B cell (primary cell): ENCODE measurements at regions not wholly inside any gene's neighbourhood (a gene's known extent, or its start where the extent isn't known, plus 50 kb on each side); places are given as distances from the start of the nearest gene placed in this dataset.

ENCODE experiments used
- ATAC-seq: fragments of 200-7000 bp; cut with Tn5 transposase; one replicate; pipeline ENCODE4 v1.10.0; 2021; ENCODE audit warnings: low read depth, mild to moderate bottlenecking, moderate number of reproducible peaks, moderate library complexity
- CTCF ChIA-PET: fragments of 350-600 bp; sonication (Branson Sonifier 250); formaldehyde crosslinking; loops from one replicate; lab custom pipeline; 2021; ENCODE audit warnings: antibody characterized with exemption, inconsistent platforms; lab: Charles Lee
- POLR2A ChIA-PET: fragments of 350-600 bp; sonication (Branson Sonifier 250); formaldehyde crosslinking; loops from one replicate; lab custom pipeline; 2021; ENCODE audit warnings: antibody characterized with exemption; lab: Charles Lee
- DNase-seq: peaks from one replicate; pipeline ENCODE4 v3.0.0; 2013
- H2AFZ ChIP-seq: 2 replicates; pipeline ENCODE4 v1.6.1; 2012; ENCODE audit warnings: mild to moderate bottlenecking, low read depth, low read length; ENCODE audit not compliant: insufficient read depth, poor library complexity, severe bottlenecking
- H3K27ac ChIP-seq, 2 donors: 1 replicate in 1 of 2; 2 replicates in 1 of 2; pipeline ENCODE4 v1.5.1; 2012 to 2013; ENCODE audit warnings: low read length in 2 of 2, mild to moderate bottlenecking in 2 of 2, moderate library complexity in 1 of 2
- H3K27me3 ChIP-seq, 4 experiments: fragments of 200-600 bp in 1 of 4; sonication (generic) in 1 of 4; replicated peaks in 1 of 4; 1 replicate in 2 of 4; 2 replicates in 2 of 4; pipeline versions ENCODE4 v1.6.1 to v1.7.0; 2013 to 2016; ENCODE audit warnings: low read length in 3 of 4, mild to moderate bottlenecking in 2 of 4, mixed read lengths in 1 of 4, moderate library complexity in 1 of 4; ENCODE audit not compliant: insufficient read depth in 4 of 4, control insufficient read depth in 3 of 4; ENCODE audit errors: control extremely low read depth in 1 of 4
- H3K36me3 ChIP-seq, 2 experiments: replicated peaks in 1 of 2; 1 replicate in 1 of 2; 2 replicates in 1 of 2; pipeline versions ENCODE4 v1.6.1 to v1.7.1; 2013; ENCODE audit warnings: low read length in 1 of 2; ENCODE audit not compliant: insufficient read depth in 2 of 2, control insufficient read depth in 1 of 2; ENCODE audit errors: control extremely low read depth in 1 of 2, extremely low read depth in 1 of 2
- H3K4me1 ChIP-seq, 2 donors: fragments of 200-600 bp in 1 of 2; sonication (generic) in 1 of 2; 1 replicate in 1 of 2; 2 replicates in 1 of 2; pipeline versions ENCODE4 v1.5.1 to v1.6.1; 2013 to 2017; ENCODE audit warnings: low read length in 2 of 2; ENCODE audit not compliant: control insufficient read depth in 2 of 2, insufficient read depth in 2 of 2
- H3K4me2 ChIP-seq: replicated peaks from 2 replicates; pipeline ENCODE3; 2012; ENCODE audit warnings: mild to moderate bottlenecking, low read depth, low read length; ENCODE audit not compliant: poor library complexity, severe bottlenecking
- H3K4me3 ChIP-seq, 5 experiments: fragments of 200-600 bp in 1 of 5; sonication (generic) in 1 of 5; 1 replicate in 3 of 5; 2 replicates in 2 of 5; pipeline versions ENCODE4 v1.5.1 to v1.7.0; 2011 to 2016; ENCODE audit warnings: low read length in 4 of 5, mild to moderate bottlenecking in 4 of 5, low read depth in 2 of 5, control low read depth in 1 of 5, moderate library complexity in 1 of 5; ENCODE audit not compliant: insufficient read depth in 1 of 5; ENCODE audit errors: control extremely low read depth in 1 of 5, extremely low read depth in 1 of 5
- H3K79me2 ChIP-seq: fragments of 200-600 bp; sonication (generic); one replicate; pipeline ENCODE4 v1.6.0; 2016; ENCODE audit warnings: low read length; ENCODE audit not compliant: control insufficient read depth, insufficient read depth
- H3K9ac ChIP-seq: fragments of 200-600 bp; sonication (generic); 2 replicates; pipeline ENCODE4 v1.6.1; 2017; ENCODE audit warnings: mild to moderate bottlenecking, low read length, moderate library complexity
- H3K9me3 ChIP-seq, 3 donors: one replicate each; pipeline versions ENCODE4 v1.6.1 to v1.7.1; 2013; ENCODE audit warnings: low read length in 2 of 3; ENCODE audit not compliant: control insufficient read depth in 2 of 3, insufficient read depth in 1 of 3; ENCODE audit errors: control extremely low read depth in 1 of 3
- H4K20me1 ChIP-seq: 2 replicates; pipeline ENCODE4 v1.6.0; 2012; ENCODE audit warnings: mild to moderate bottlenecking, low read length; ENCODE audit not compliant: insufficient read depth, control insufficient read depth, poor library complexity, severe bottlenecking
- H3K27ac Mint-ChIP-seq: one replicate; pipeline ENCODE4 v1.8.0; 2021; ENCODE audit warnings: mixed read lengths
- H3K27me3 Mint-ChIP-seq: one replicate; pipeline ENCODE4 v1.8.0; 2021; ENCODE audit warnings: mixed read lengths
- H3K4me1 Mint-ChIP-seq: one replicate; pipeline ENCODE4 v1.8.0; 2021; ENCODE audit warnings: mixed read lengths
- H3K4me3 Mint-ChIP-seq: one replicate; pipeline ENCODE4 v1.8.0; 2021; ENCODE audit warnings: mixed read lengths
- H3K9me3 Mint-ChIP-seq: one replicate; pipeline ENCODE4 v1.8.0; 2022; ENCODE audit warnings: mixed read lengths; ENCODE audit not compliant: insufficient read depth
- EZH2 ChIP-seq: IDR thresholded peaks from 2 replicates; pipeline ENCODE4 v1.6.1; 2012; ENCODE audit warnings: borderline replicate concordance, low read depth, mild to moderate bottlenecking, moderate library complexity, low read length; ENCODE audit not compliant: insufficient read depth, poor library complexity, severe bottlenecking
- WGBS: methylation state at CpG from one replicate; pipeline ENCODE4 v1.1.5; 2013; ENCODE audit warnings: missing lambda C conversion rate; ENCODE audit not compliant: insufficient coverage; 5-methylcytosine and 5-hydroxymethylcytosine counted together
- intact Hi-C: fragments of 100-400 bp; cut with micrococcal nuclease; formaldehyde crosslinking; loops from one replicate; pipeline ENCODE4 v1.10.0; 2022
- TF ChIP-seq, protein P1 (sequence below): fragments of 200-600 bp; IDR thresholded peaks from one replicate; pipeline ENCODE4 v1.8.0; 2022; ENCODE audit warnings: antibody characterized with exemption, mild to moderate bottlenecking

DNA sequence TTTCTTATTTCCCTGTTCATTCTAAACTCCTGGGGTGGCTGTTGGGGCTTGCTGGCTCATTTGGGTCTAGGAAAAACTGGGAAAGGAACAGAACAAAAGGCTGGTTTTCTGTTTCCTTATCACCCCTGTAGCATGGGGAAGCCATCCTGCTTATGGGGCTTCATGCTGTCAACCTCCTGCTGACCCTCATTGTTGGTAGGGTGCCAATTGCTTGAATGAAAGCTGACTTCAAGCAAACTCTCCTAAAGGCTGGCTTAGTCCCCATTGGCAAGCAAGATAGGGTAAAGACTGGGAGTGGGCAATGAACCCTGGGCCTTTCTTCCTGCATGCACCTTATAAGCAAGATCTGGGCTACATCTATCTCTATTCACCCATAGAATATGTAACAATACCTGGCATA is 511.6 kb downstream of the DMAC1 start:
- Histone ChIP-seq H3K79me2 (no peaks in the 10 kb centered on the region), H3K27me3 (peaks cover 0 to 4% (median 0%) of the 10 kb centered on the region in 4 experiments), H2AFZ (no peak overlapping the region), H3K9ac (no peak overlapping the region), H4K20me1 (no peaks in the 10 kb centered on the region), H3K9me3 (peaks cover 0 to 4% (median 0%) of the 10 kb centered on the region in 3 donors), H3K36me3 (no peaks in the 10 kb centered on the region), H3K4me3 (no peak overlapping the region), H3K27ac (no peak overlapping the region), H3K4me1 (peaks cover 7 to 10% of the 10 kb centered on the region in 2 donors), H3K4me2 (no peak overlapping the region)
- Mint-ChIP-seq H3K27ac (no peak overlapping the region), H3K4me3 (no peak overlapping the region), H3K4me1 (peaks cover 9% of the 10 kb centered on the region), H3K9me3 (no peaks in the 10 kb centered on the region), H3K27me3 (no peaks in the 10 kb centered on the region)
- ATAC-seq (no peak), DNase-seq (no peak)
- ChIA-PET CTCF (no interaction called here), POLR2A (no interaction called here)
- intact Hi-C loops: no loop called here
- no peak for TF ChIP-seq EZH2
- TF ChIP-seq, protein P1, sequence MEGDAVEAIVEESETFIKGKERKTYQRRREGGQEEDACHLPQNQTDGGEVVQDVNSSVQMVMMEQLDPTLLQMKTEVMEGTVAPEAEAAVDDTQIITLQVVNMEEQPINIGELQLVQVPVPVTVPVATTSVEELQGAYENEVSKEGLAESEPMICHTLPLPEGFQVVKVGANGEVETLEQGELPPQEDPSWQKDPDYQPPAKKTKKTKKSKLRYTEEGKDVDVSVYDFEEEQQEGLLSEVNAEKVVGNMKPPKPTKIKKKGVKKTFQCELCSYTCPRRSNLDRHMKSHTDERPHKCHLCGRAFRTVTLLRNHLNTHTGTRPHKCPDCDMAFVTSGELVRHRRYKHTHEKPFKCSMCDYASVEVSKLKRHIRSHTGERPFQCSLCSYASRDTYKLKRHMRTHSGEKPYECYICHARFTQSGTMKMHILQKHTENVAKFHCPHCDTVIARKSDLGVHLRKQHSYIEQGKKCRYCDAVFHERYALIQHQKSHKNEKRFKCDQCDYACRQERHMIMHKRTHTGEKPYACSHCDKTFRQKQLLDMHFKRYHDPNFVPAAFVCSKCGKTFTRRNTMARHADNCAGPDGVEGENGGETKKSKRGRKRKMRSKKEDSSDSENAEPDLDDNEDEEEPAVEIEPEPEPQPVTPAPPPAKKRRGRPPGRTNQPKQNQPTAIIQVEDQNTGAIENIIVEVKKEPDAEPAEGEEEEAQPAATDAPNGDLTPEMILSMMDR: no peak

DNA sequence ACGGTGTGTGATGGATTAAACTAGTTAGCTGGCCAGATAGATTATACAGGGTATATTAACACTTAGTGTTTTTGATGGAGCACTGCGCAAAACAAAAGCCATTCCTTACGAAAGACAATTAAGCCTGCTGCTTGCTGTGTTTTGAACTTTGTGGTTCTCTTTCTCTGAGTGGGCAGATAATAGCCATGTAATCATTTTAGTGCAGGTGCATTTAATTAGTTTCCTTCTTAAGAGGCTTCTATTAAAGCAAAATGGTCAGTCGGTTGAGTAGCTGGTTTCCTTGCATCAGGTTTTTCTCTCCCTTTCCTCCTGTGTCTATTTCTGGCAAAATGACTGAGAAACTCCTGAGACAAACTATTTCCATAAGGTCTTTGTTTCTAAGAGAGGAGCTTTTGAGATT is 512.5 kb downstream of the DMAC1 start:
- Histone ChIP-seq H3K9me3 (peaks cover 0 to 4% (median 0%) of the 10 kb centered on the region in 3 donors), H3K27me3 (peaks cover 0 to 4% (median 0%) of the 10 kb centered on the region in 4 experiments), H3K4me2 (no peak overlapping the region), H4K20me1 (no peaks in the 10 kb centered on the region), H2AFZ (no peak overlapping the region), H3K36me3 (no peaks in the 10 kb centered on the region), H3K79me2 (no peaks in the 10 kb centered on the region), H3K4me3 (no peak overlapping the region), H3K9ac (no peak overlapping the region), H3K27ac (no peak overlapping the region), H3K4me1 (peaks cover 7 to 10% of the 10 kb centered on the region in 2 donors)
- POLR2A ChIA-PET: no interaction called here
- DNase-seq (no peak), ATAC-seq (no peak)
- TF ChIP-seq EZH2: no peak
- TF ChIP-seq, protein P1: no peak
- Mint-ChIP-seq H3K27me3 (no peaks in the 10 kb centered on the region), H3K4me3 (no peak overlapping the region), H3K9me3 (no peaks in the 10 kb centered on the region), H3K27ac (no peak overlapping the region), H3K4me1 (peaks cover 9% of the 10 kb centered on the region)
- WGBS: 100% methylated on average over 2 of the region's 4 CpGs
- intact Hi-C loops: no loop called here
- CTCF ChIA-PET: no interaction called here
